Glutamatergic neuron (in vitro differentiated cells): ENCODE measurements at regions not wholly inside any gene's neighbourhood (a gene's known extent, or its start where the extent isn't known, plus 50 kb on each side); places are given as distances from the start of the nearest gene placed in this dataset.
"Not testable (repeated sequence)": the region's sequence is repeated elsewhere in the genome, so short reads cannot be mapped to it uniquely, and the experiment has no call there.

Experiments used
- DNase-seq: peaks from one replicate; pipeline ENCODE4 v3.0.0; 2022
- H3K27ac Mint-ChIP-seq: one replicate; pipeline ENCODE4 v1.8.0; 2020; ENCODE audit warnings: mild to moderate bottlenecking, mixed read lengths, inconsistent platforms; ENCODE audit not compliant: unreplicated experiment
- H3K27me3 Mint-ChIP-seq: one replicate; pipeline ENCODE4 v1.8.0; 2020; ENCODE audit warnings: mild to moderate bottlenecking, moderate library complexity, mixed read lengths, inconsistent platforms; ENCODE audit not compliant: unreplicated experiment
- H3K36me3 Mint-ChIP-seq: one replicate; pipeline ENCODE4 v1.8.0; 2020; ENCODE audit warnings: mild to moderate bottlenecking, mixed read lengths, inconsistent platforms; ENCODE audit not compliant: unreplicated experiment
- H3K4me1 Mint-ChIP-seq: one replicate; pipeline ENCODE4 v1.8.0; 2020; ENCODE audit warnings: mild to moderate bottlenecking, low read depth, mixed read lengths, inconsistent platforms; ENCODE audit not compliant: unreplicated experiment
- H3K4me3 Mint-ChIP-seq: one replicate; pipeline ENCODE4 v1.8.0; 2020; ENCODE audit warnings: mild to moderate bottlenecking, mixed read lengths, inconsistent platforms; ENCODE audit not compliant: unreplicated experiment
- H3K9me3 Mint-ChIP-seq: one replicate; pipeline ENCODE4 v1.8.0; 2020; ENCODE audit warnings: mild to moderate bottlenecking, moderate library complexity, mixed read lengths, inconsistent platforms; ENCODE audit not compliant: unreplicated experiment
- CTCF ChIP-seq: fragments of 200-600 bp; sonication (generic); IDR thresholded peaks from one replicate; pipeline ENCODE4 v1.5.0; 2021; ENCODE audit not compliant: partially characterized antibody, unreplicated experiment

DNA sequence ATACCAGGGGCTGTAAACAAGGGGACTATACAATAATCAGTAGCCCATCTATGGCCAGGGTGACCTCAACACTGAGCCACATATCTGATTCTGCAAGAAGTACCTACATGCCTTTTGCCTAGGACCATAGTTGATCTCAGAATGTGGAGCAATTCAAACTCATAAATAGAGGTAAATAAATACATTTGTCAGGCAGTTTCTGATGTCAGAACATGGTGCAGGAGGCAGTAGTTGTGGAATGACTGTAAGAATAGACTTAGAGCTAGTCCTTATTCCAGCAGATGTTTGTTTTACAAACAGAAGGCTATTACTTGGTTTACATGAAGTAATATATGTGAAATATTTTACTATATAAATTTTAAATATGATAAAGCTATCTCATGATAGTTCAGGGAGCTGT, 330.7 kb upstream of the DAB2 start:
- Mint-ChIP-seq H3K4me3 (no peak overlapping the region), H3K4me1 (no peaks in the 10 kb centered on the region), H3K9me3 (no peaks in the 10 kb centered on the region), H3K27me3 (peaks cover 3% of the 10 kb centered on the region), H3K27ac (no peak overlapping the region), H3K36me3 (no peaks in the 10 kb centered on the region)
- TF ChIP-seq CTCF, result no peak
- DNase-seq, result no peak

DNA sequence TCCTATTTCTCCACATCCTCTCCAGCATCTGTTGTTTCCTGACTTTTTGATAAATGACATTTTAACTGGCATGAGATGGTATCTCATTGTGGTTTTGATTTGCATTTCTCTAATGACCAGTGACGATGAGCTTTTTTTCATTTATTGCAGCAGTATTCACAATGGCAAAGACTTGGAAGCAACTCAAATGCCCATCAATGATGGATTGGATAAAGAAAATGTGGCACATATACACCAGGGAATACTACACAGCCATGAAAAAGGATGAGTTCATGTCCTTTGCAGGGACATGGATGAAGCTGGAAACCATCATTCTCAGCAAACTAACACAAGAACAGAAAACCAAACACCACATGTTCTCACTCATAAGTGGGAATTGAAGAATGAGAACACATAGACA, 329.0 kb upstream of the DAB2 start:
- H3K9me3 Mint-ChIP-seq, H3K36me3 Mint-ChIP-seq: not testable (repeated sequence)

DNA sequence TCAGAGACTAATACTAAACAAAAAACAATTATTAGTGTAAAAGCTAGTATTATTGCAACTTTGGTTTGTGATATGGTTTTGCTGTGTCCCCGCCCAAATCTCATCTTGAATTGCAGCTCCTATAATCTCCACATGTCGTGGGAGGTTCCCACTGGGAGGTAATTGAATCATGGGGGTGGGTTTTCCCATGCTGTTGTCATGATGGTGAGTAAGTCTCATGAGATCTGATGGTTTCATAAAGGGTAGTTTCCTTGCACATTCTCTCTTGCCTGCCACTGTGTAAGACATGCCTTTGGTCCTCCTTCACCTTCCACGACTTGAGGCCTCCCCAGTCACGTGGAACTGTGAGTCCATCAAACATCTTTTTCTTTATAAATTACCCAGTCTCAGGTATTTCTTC, 325.9 kb upstream of the DAB2 start:
- Mint-ChIP-seq H3K27me3 (peaks cover 3% of the 10 kb centered on the region), H3K27ac (no peak overlapping the region), H3K4me1 (no peaks in the 10 kb centered on the region), H3K4me3 (no peak overlapping the region), H3K9me3 (no peaks in the 10 kb centered on the region), H3K36me3 (no peaks in the 10 kb centered on the region)
- TF ChIP-seq CTCF, result no peak
- DNase-seq, result no peak

More for the DNA sequence above, 329.0 kb upstream of the DAB2 start:
- H3K27me3 Mint-ChIP-seq, DNase-seq, H3K4me1 Mint-ChIP-seq, H3K4me3 Mint-ChIP-seq, H3K27ac Mint-ChIP-seq: not testable (repeated sequence)

DNA sequence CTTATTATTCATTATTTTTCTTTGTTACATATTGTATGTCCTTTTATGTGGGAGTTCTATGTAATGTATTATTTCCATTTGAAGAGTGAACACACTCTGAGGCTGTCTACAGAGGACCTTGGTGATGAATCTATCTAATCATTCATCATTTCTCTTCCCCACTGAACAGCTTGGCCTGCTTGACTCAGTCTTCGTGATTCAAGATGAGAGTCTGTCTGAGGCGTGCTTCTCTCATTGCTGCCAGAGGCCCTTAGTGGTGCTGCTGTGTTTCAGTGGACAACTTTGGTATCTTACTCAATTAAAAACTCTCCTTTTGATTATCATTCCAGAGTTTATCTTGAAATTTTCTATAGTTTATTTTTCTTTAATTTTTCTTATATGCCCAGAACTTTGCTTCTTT, 318.1 kb upstream of the DAB2 start:
- Mint-ChIP-seq H3K4me3 (no peak overlapping the region), H3K36me3 (no peaks in the 10 kb centered on the region), H3K27me3 (no peaks in the 10 kb centered on the region), H3K9me3 (no peaks in the 10 kb centered on the region), H3K4me1 (no peaks in the 10 kb centered on the region), H3K27ac (no peak overlapping the region)
- TF ChIP-seq CTCF, result no peak
- no peak for DNase-seq

- Mint-ChIP-seq H3K4me3 (no peak overlapping the region), H3K27me3 (peaks cover 1% of the 10 kb centered on the region), H3K9me3 (no peaks in the 10 kb centered on the region), H3K27ac (no peak overlapping the region), H3K4me1 (no peaks in the 10 kb centered on the region), H3K36me3 (no peaks in the 10 kb centered on the region)
- no peak for TF ChIP-seq CTCF
- no peak for DNase-seq
Measured at GRCh38 chr5:39740404-39740803, 315.6 kb upstream of the DAB2 start.

GRCh38 chr5:39732166-39732565, 307.4 kb upstream of the DAB2 start:
- no peak overlapping the region for H3K27ac Mint-ChIP-seq
- no peak for TF ChIP-seq CTCF

More at GRCh38 chr5:39732166-39732565, 307.4 kb upstream of the DAB2 start:
- Mint-ChIP-seq H3K36me3 (no peaks in the 10 kb centered on the region), H3K4me1 (no peaks in the 10 kb centered on the region), H3K4me3 (no peak overlapping the region), H3K27me3 (peaks cover 1% of the 10 kb centered on the region), H3K9me3 (no peaks in the 10 kb centered on the region)
- DNase-seq, result no peak
